ENCODE measurements at regions not wholly inside any gene's neighbourhood (a gene's known extent, or its start where the extent isn't known, plus 50 kb on each side); places are given as distances from the start of the nearest gene placed in this dataset.
"Not testable (repeated sequence)": the region's sequence is repeated elsewhere in the genome, so short reads cannot be mapped to it uniquely, and the experiment has no call there.

DNA sequence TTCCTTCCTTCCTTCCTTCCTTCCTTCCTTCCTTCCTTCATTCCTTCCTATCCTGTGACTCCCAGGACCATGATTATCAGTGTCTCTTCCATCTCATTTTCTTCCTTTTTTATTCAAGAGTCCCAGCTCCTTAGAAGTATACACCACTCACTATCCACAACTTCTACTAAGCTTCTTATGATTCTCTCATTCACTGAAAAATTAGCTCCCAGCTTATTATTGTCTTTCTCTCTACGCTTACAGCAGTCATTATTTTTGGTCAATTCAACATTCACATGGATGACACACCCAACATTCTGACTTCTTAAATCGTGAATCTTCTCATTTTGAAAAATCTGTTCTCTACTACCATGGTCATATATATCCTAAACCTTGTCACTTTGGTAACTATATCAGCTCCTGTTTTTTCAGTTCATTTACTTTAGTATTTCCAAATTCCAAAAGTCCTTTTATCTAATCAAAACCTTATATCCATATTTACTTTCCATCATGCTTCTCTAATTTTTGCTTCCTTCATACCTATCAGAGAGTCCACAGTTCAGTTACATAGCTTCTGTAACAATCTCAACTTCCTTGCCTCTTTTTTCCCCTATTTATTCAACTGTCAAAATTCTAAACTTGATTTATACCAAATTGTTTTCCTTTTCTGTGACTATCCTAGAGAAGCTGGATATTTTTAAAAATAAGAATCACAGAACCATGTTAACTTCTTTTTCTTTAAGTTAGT is 677.5 kb downstream of the RAPGEF2 start:
- intact Hi-C loops (cut with DNase I): no loop called here
- no peak for TF ChIP-seq CTCF (IDR thresholded peaks at IDR 0.05)
- Histone ChIP-seq H3K4me3 (no peak overlapping the region), H3K9me3 (no peaks in the 10 kb centered on the region), H3K27me3 (no peaks in the 10 kb centered on the region), H3K27ac (no peak overlapping the region), H3K4me1 (no peaks in the 10 kb centered on the region), H3K36me3 (no peaks in the 10 kb centered on the region)
- DNase-seq (ENCODE audit: low spot score in 2 of 2): no peak

DNA sequence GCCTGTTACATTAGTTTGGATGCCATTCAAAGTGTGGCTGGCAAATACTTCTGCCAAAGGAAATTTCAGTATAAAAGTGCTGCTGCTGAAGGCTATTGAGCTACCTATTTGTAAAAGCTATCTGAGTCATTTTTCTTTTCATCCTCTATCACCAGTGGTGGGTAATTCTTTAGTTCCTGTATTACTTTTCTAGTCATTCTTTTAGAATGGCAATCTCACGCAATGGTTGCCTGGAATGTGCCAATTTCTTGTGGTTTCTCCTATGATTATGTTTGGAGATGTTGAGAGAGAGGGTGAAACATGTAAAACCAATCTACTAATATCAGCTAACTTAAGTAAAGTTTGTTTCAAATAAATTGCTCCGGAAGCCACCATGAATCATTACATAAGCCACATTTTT is 685.0 kb downstream of the RAPGEF2 start:
- Histone ChIP-seq H3K27me3 (no peaks in the 10 kb centered on the region), H3K9me3 (no peaks in the 10 kb centered on the region), H3K4me3 (no peak overlapping the region), H3K36me3 (no peaks in the 10 kb centered on the region), H3K4me1 (no peaks in the 10 kb centered on the region), H3K27ac (no peak overlapping the region)
- DNase-seq (ENCODE audit: low spot score in 2 of 2): no peak
- intact Hi-C loops (cut with DNase I): no loop called here
- no peak for TF ChIP-seq CTCF (IDR thresholded peaks at IDR 0.05)

DNA sequence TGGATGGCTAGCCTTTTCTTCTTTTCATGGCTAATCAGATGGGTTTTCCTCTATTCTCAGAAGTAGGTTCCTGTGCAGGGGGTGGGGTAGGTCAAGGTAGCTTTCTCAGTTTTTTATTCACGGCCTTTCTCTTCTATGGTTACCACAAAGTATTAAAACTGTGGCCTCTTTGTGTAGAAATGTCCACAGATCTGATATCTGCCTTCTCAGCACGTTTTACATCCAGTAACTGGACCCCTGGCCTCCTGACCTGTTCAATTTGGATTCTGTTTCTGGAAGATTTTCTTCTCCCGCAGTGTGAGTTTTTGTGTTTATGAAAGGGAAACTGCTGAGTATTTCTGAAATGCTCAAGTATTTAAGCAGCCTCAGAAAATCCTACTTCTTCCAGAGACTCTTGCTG is 688.5 kb downstream of the RAPGEF2 start:
- Histone ChIP-seq H3K27me3 (no peaks in the 10 kb centered on the region), H3K9me3 (no peaks in the 10 kb centered on the region), H3K27ac (no peak overlapping the region), H3K36me3 (no peaks in the 10 kb centered on the region), H3K4me3 (no peak overlapping the region), H3K4me1 (no peaks in the 10 kb centered on the region)
- TF ChIP-seq CTCF (IDR thresholded peaks at IDR 0.05): no peak
- DNase-seq (ENCODE audit: low spot score in 2 of 2): no peak
- intact Hi-C loops (cut with DNase I): no loop called here

- H3K4me1 ChIP-seq; intact Hi-C loops (cut with DNase I); H3K36me3 ChIP-seq; H3K27me3 ChIP-seq; H3K4me3 ChIP-seq; H3K27ac ChIP-seq; DNase-seq (ENCODE audit: low spot score in 2 of 2); H3K9me3 ChIP-seq: not testable (repeated sequence)
Measured at GRCh38 chr4:159804592-159804991, 701.7 kb downstream of the RAPGEF2 start.

DNA sequence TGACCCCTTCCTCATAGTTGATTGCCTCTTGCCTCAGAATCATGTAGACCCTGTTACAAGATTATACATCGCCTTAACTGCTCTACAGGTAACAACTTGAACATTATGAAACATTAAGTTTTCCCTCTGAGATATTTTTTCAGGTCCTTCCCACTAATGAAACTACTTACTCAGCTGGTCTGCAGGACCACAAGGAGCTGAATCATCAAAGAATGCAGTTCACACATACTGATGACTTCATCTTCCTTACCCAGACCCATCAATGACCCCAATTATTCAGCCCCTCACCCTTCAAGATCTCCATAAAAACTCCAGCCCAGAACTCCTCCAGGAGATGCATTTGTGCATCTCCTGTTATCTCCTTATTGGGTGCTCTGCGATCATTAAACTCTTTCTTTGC is 720.9 kb downstream of the RAPGEF2 start:
- DNase-seq (ENCODE audit: low spot score in 2 of 2): no peak

DNA sequence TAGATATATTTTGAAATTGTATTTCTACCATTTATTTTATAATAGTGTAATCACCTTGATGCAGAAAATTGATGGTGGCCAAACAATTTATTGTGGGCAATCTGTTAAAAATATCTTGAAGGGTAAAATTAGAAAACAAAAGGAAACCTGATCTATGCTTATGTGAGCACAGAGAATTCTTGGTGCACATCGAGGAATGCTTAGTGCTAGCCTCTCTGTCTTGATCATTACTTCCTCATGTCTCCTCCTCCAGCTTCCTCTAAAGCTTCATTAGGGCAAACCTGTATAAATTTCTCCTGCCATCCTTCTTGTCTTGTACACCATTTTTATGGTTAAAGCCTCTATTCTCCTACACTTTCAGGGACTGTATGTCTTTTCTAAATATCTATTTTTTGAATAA is 725.8 kb downstream of the RAPGEF2 start:
- Histone ChIP-seq H3K36me3 (no peaks in the 10 kb centered on the region), H3K27ac (no peak overlapping the region), H3K27me3 (no peaks in the 10 kb centered on the region), H3K4me3 (no peak overlapping the region), H3K4me1 (no peaks in the 10 kb centered on the region), H3K9me3 (no peaks in the 10 kb centered on the region)
- TF ChIP-seq CTCF (IDR thresholded peaks at IDR 0.05): no peak
- intact Hi-C loops (cut with DNase I): no loop called here
- DNase-seq (ENCODE audit: low spot score in 2 of 2): no peak

More for the DNA sequence above, 720.9 kb downstream of the RAPGEF2 start:
- no peak for TF ChIP-seq CTCF (IDR thresholded peaks at IDR 0.05)
- H3K27me3 ChIP-seq: no peaks in the 10 kb centered on the region
- no peaks in the 10 kb centered on the region for H3K36me3 ChIP-seq
- H3K9me3 ChIP-seq: no peaks in the 10 kb centered on the region
- no peak overlapping the region for H3K27ac ChIP-seq
- H3K4me1 ChIP-seq: no peaks in the 10 kb centered on the region
- H3K4me3 ChIP-seq: no peak overlapping the region
- intact Hi-C loops (cut with DNase I): no loop called here

Data from ascending aorta (tissue), 2 donors.